ENCODE measurements at regions not wholly inside any gene's neighbourhood (a gene's known extent, or its start where the extent isn't known, plus 50 kb on each side); places are given as distances from the start of the nearest gene placed in this dataset.

- no peaks in the 10 kb centered on the region for H3K9me3 ChIP-seq (ENCODE audit: control insufficient read depth, low read length)
- no peak overlapping the region for H3K27ac ChIP-seq
- no peak overlapping the region for H3K9ac ChIP-seq
- H2AFZ ChIP-seq, result no peak overlapping the region
- H3K4me1 ChIP-seq, result no peaks in the 10 kb centered on the region
- no peak overlapping the region for H3K4me2 ChIP-seq (ENCODE audit: low read length)
- no peak for TF ChIP-seq CTCF (IDR thresholded peaks at IDR 0.05)
- H3K79me2 ChIP-seq, result no peaks in the 10 kb centered on the region
- no peak overlapping the region for H3K4me3 ChIP-seq (ENCODE audit: low read depth, low read length)
- H3K36me3 ChIP-seq (ENCODE audit: control insufficient read depth, insufficient read depth, low read length), result no peaks in the 10 kb centered on the region
- peaks cover 6% of the 10 kb centered on the region for H3K27me3 ChIP-seq (ENCODE audit: control insufficient read depth, insufficient read depth, low read length)
Measured at GRCh38 chr10:128525936-128526335, 399.7 kb upstream of the MKI67 start.

GRCh38 chr10:128526791-128527375 lies 400.7 kb upstream of the MKI67 start:
- H3K9ac ChIP-seq, result no peak overlapping the region
- no peak overlapping the region for H3K27ac ChIP-seq

GRCh38 chr10:128527711-128528110 lies 401.5 kb upstream of the MKI67 start:
- Histone ChIP-seq H3K79me2 (no peaks in the 10 kb centered on the region), H3K27me3 (ENCODE audit: control insufficient read depth, insufficient read depth, low read length) (peaks cover 6% of the 10 kb centered on the region), H3K4me3 (ENCODE audit: low read depth, low read length) (no peak overlapping the region), H3K9ac (no peak overlapping the region), H3K4me1 (no peaks in the 10 kb centered on the region), H3K27ac (no peak overlapping the region), H2AFZ (no peak overlapping the region), H3K9me3 (ENCODE audit: control insufficient read depth, low read length) (no peaks in the 10 kb centered on the region), H3K36me3 (ENCODE audit: control insufficient read depth, insufficient read depth, low read length) (no peaks in the 10 kb centered on the region), H3K4me2 (ENCODE audit: low read length) (no peak overlapping the region)
- no peak for TF ChIP-seq CTCF (IDR thresholded peaks at IDR 0.05)

More at GRCh38 chr10:128526791-128527375, 400.7 kb upstream of the MKI67 start:
- H3K9me3 ChIP-seq (ENCODE audit: control insufficient read depth, low read length), result no peaks in the 10 kb centered on the region
- H3K4me3 ChIP-seq (ENCODE audit: low read depth, low read length), result no peak overlapping the region
- H2AFZ ChIP-seq, result no peak overlapping the region
- peaks cover 6% of the 10 kb centered on the region for H3K27me3 ChIP-seq (ENCODE audit: control insufficient read depth, insufficient read depth, low read length)
- no peaks in the 10 kb centered on the region for H3K4me1 ChIP-seq
- no peaks in the 10 kb centered on the region for H3K36me3 ChIP-seq (ENCODE audit: control insufficient read depth, insufficient read depth, low read length)
- H3K79me2 ChIP-seq, result no peaks in the 10 kb centered on the region
- TF ChIP-seq CTCF (IDR thresholded peaks at IDR 0.05), result no peak
- H3K4me2 ChIP-seq (ENCODE audit: low read length), result no peak overlapping the region

- Histone ChIP-seq H3K9ac (no peak overlapping the region), H3K27ac (no peak overlapping the region), H3K9me3 (ENCODE audit: control insufficient read depth, low read length) (no peaks in the 10 kb centered on the region), H3K36me3 (ENCODE audit: control insufficient read depth, insufficient read depth, low read length) (no peaks in the 10 kb centered on the region), H3K4me3 (ENCODE audit: low read depth, low read length) (no peak overlapping the region), H2AFZ (no peak overlapping the region), H3K27me3 (ENCODE audit: control insufficient read depth, insufficient read depth, low read length) (peaks cover 6% of the 10 kb centered on the region), H3K4me1 (no peaks in the 10 kb centered on the region), H3K4me2 (ENCODE audit: low read length) (no peak overlapping the region), H3K79me2 (no peaks in the 10 kb centered on the region)
- TF ChIP-seq CTCF (IDR thresholded peaks at IDR 0.05), result no peak
Measured at GRCh38 chr10:128528167-128528566, 401.9 kb upstream of the MKI67 start.

- no peak for TF ChIP-seq CTCF (IDR thresholded peaks at IDR 0.05)
- H3K9ac ChIP-seq, result no peak overlapping the region
- H3K36me3 ChIP-seq (ENCODE audit: control insufficient read depth, insufficient read depth, low read length), result no peaks in the 10 kb centered on the region
- H2AFZ ChIP-seq, result no peak overlapping the region
- H3K9me3 ChIP-seq (ENCODE audit: control insufficient read depth, low read length), result no peaks in the 10 kb centered on the region
- no peaks in the 10 kb centered on the region for H3K4me1 ChIP-seq
- peaks cover 6% of the 10 kb centered on the region for H3K27me3 ChIP-seq (ENCODE audit: control insufficient read depth, insufficient read depth, low read length)
- H3K27ac ChIP-seq, result no peak overlapping the region
- H3K79me2 ChIP-seq, result no peaks in the 10 kb centered on the region
- H3K4me3 ChIP-seq (ENCODE audit: low read depth, low read length), result no peak overlapping the region
- no peak overlapping the region for H3K4me2 ChIP-seq (ENCODE audit: low read length)
Measured at GRCh38 chr10:128528781-128529180, 402.6 kb upstream of the MKI67 start.

All from parathyroid adenoma (tissue), 2 donors.